ENCODE measurements at regions not wholly inside any gene's neighbourhood (a gene's known extent, or its start where the extent isn't known, plus 50 kb on each side); places are given as distances from the start of the nearest gene placed in this dataset.
A peak's percentile ranks its signal among the peaks of the same experiment; 100 is the strongest.

GRCh38 chr4:140271553-140271952 is 101.9 kb upstream of the SCOC start:
- Mint-ChIP-seq H3K4me3 (no peak overlapping the region), H3K9me3 (ENCODE audit: insufficient read depth) (no peaks in the 10 kb centered on the region), H3K27me3 (peaks cover 14% of the 10 kb centered on the region), H3K4me1 (peaks cover 8% of the 10 kb centered on the region), H3K27ac (no peak overlapping the region)
- intact Hi-C loops (cut with micrococcal nuclease) = no loop called here
- Histone ChIP-seq H3K36me3 (replicated peaks in 1 of 2; ENCODE audit: control extremely low read depth in 1 of 2, control insufficient read depth in 1 of 2, extremely low read depth in 1 of 2, insufficient read depth in 2 of 2, low read length in 1 of 2) (no peaks in the 10 kb centered on the region), H3K27ac (ENCODE audit: low read length in 2 of 2) (no peak overlapping the region), H3K4me2 (replicated peaks; ENCODE audit: low read depth, low read length, poor library complexity, severe bottlenecking) (no peak overlapping the region), H4K20me1 (ENCODE audit: control insufficient read depth, insufficient read depth, low read length, poor library complexity, severe bottlenecking) (no peaks in the 10 kb centered on the region), H3K79me2 (ENCODE audit: control insufficient read depth, insufficient read depth, low read length) (no peaks in the 10 kb centered on the region), H3K4me3 (ENCODE audit: control extremely low read depth in 1 of 5, extremely low read depth in 1 of 5, insufficient read depth in 1 of 5, low read depth in 2 of 5, low read length in 4 of 5) (no peak overlapping the region), H3K9ac (ENCODE audit: low read length) (no peak overlapping the region), H3K4me1 (ENCODE audit: control insufficient read depth in 2 of 2, insufficient read depth in 2 of 2, low read length in 2 of 2) (peaks cover 7% of the 10 kb centered on the region in 2 donors), H3K9me3 (ENCODE audit: control extremely low read depth in 1 of 3, control insufficient read depth in 2 of 3, insufficient read depth in 1 of 3, low read length in 2 of 3) (no peaks in the 10 kb centered on the region), H3K27me3 (replicated peaks in 1 of 4; ENCODE audit: control extremely low read depth in 1 of 4, control insufficient read depth in 3 of 4, insufficient read depth in 4 of 4, low read length in 3 of 4) (no peaks in the 10 kb centered on the region), H2AFZ (ENCODE audit: insufficient read depth, low read depth, low read length, poor library complexity, severe bottlenecking) (no peak overlapping the region)
- CTCF ChIA-PET = no interaction called here
- DNase-seq (peak; percentile 24), ATAC-seq (ENCODE audit: low read depth) (peak; percentile 21)
- POLR2A ChIA-PET = no interaction called here
- TF ChIP-seq, protein P1, sequence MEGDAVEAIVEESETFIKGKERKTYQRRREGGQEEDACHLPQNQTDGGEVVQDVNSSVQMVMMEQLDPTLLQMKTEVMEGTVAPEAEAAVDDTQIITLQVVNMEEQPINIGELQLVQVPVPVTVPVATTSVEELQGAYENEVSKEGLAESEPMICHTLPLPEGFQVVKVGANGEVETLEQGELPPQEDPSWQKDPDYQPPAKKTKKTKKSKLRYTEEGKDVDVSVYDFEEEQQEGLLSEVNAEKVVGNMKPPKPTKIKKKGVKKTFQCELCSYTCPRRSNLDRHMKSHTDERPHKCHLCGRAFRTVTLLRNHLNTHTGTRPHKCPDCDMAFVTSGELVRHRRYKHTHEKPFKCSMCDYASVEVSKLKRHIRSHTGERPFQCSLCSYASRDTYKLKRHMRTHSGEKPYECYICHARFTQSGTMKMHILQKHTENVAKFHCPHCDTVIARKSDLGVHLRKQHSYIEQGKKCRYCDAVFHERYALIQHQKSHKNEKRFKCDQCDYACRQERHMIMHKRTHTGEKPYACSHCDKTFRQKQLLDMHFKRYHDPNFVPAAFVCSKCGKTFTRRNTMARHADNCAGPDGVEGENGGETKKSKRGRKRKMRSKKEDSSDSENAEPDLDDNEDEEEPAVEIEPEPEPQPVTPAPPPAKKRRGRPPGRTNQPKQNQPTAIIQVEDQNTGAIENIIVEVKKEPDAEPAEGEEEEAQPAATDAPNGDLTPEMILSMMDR (IDR thresholded peaks at IDR 0.05) = no peak
- TF ChIP-seq EZH2 (IDR thresholded peaks at IDR 0.05; ENCODE audit: borderline replicate concordance, insufficient read depth, low read depth, low read length, poor library complexity, severe bottlenecking) = no peak
- 38% methylated on average over 4 of the region's 4 CpGs for WGBS (ENCODE audit: insufficient coverage)

DNA sequence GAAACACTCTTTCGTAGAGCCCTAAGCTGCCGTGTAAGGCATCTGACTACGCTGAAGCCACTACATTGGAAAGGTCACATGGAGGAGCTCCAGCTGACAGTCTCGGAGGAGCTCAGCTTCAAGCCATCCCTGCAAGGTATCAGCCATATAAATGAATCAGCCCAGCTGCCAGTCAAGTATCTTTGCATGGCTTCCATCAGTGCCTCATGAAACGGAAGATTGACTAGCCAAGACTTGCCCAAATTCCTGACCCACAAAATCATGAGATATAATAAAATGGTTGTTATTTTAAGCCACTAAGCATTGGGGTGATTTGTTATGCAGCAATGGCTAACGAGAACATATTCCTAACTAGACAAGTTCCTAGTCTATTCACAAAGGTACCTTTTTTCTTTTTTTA is 104.1 kb upstream of the SCOC start:
- intact Hi-C loops (cut with micrococcal nuclease) = no loop called here
- no peak overlapping the region for H3K4me3 ChIP-seq (ENCODE audit: control extremely low read depth in 1 of 5, extremely low read depth in 1 of 5, insufficient read depth in 1 of 5, low read depth in 2 of 5, low read length in 4 of 5)
- no peak overlapping the region for H3K27ac ChIP-seq (ENCODE audit: low read length in 2 of 2)
- H3K79me2 ChIP-seq (ENCODE audit: control insufficient read depth, insufficient read depth, low read length) = no peaks in the 10 kb centered on the region
- H3K4me1 ChIP-seq (ENCODE audit: control insufficient read depth in 2 of 2, insufficient read depth in 2 of 2, low read length in 2 of 2) = peaks cover 7% of the 10 kb centered on the region in 2 donors
- Mint-ChIP-seq H3K4me3 (no peak overlapping the region), H3K9me3 (ENCODE audit: insufficient read depth) (no peaks in the 10 kb centered on the region), H3K27ac (no peak overlapping the region), H3K27me3 (peaks cover 14% of the 10 kb centered on the region), H3K4me1 (peaks cover 8% of the 10 kb centered on the region)
- no peaks in the 10 kb centered on the region for H3K36me3 ChIP-seq (replicated peaks in 1 of 2; ENCODE audit: control extremely low read depth in 1 of 2, control insufficient read depth in 1 of 2, extremely low read depth in 1 of 2, insufficient read depth in 2 of 2, low read length in 1 of 2)
- no peak overlapping the region for H3K4me2 ChIP-seq (replicated peaks; ENCODE audit: low read depth, low read length, poor library complexity, severe bottlenecking)
- ATAC-seq (ENCODE audit: low read depth) (no peak), DNase-seq (no peak)
- 85% methylated on average over 4 of the region's 6 CpGs for WGBS (ENCODE audit: insufficient coverage)
- no peak for TF ChIP-seq EZH2 (IDR thresholded peaks at IDR 0.05; ENCODE audit: borderline replicate concordance, insufficient read depth, low read depth, low read length, poor library complexity, severe bottlenecking)
- TF ChIP-seq, protein P1 (IDR thresholded peaks at IDR 0.05) = no peak
- H3K27me3 ChIP-seq (replicated peaks in 1 of 4; ENCODE audit: control extremely low read depth in 1 of 4, control insufficient read depth in 3 of 4, insufficient read depth in 4 of 4, low read length in 3 of 4) = no peaks in the 10 kb centered on the region
- H4K20me1 ChIP-seq (ENCODE audit: control insufficient read depth, insufficient read depth, low read length, poor library complexity, severe bottlenecking) = no peaks in the 10 kb centered on the region
- ChIA-PET CTCF (interaction anchor here (0.7 kb wide), 1 partner anchor 91 kb away, joined by 3 read pairs; no protein-coding TSS in a partner anchor), POLR2A (interaction anchor here (0.7 kb wide), 1 partner anchor 322 kb away, joined by 4 read pairs; no protein-coding TSS in a partner anchor)
- no peaks in the 10 kb centered on the region for H3K9me3 ChIP-seq (ENCODE audit: control extremely low read depth in 1 of 3, control insufficient read depth in 2 of 3, insufficient read depth in 1 of 3, low read length in 2 of 3)
- no peak overlapping the region for H3K9ac ChIP-seq (ENCODE audit: low read length)
- H2AFZ ChIP-seq (ENCODE audit: insufficient read depth, low read depth, low read length, poor library complexity, severe bottlenecking) = no peak overlapping the region

Data from B cell (primary cell).